Trophoblast cell (in vitro differentiated cells and primary cell): ENCODE measurements at regions not wholly inside any gene's neighbourhood (a gene's known extent, or its start where the extent isn't known, plus 50 kb on each side); places are given as distances from the start of the nearest gene placed in this dataset.

Experiments used
- DNase-seq, 2 donors: peaks; one replicate each; pipeline ENCODE4 v3.0.0-alpha.2; 2016
- H2AFZ ChIP-seq: 2 replicates; pipeline ENCODE4 v1.6.1; 2013; ENCODE audit warnings: low read length, moderate library complexity, mild to moderate bottlenecking; ENCODE audit not compliant: insufficient read depth, poor library complexity
- H2AK5ac ChIP-seq: 2 replicates; pipeline ENCODE4 v1.6.1; 2013; ENCODE audit warnings: mild to moderate bottlenecking, low read length
- H2BK120ac ChIP-seq: 2 replicates; pipeline ENCODE4 v1.6.1; 2013; ENCODE audit warnings: low read length, mild to moderate bottlenecking, moderate library complexity; ENCODE audit not compliant: insufficient read depth, poor library complexity
- H2BK12ac ChIP-seq: 2 replicates; pipeline ENCODE4 v1.6.1; 2013; ENCODE audit warnings: mild to moderate bottlenecking, low read length, moderate library complexity
- H2BK5ac ChIP-seq: 2 replicates; pipeline ENCODE4 v1.6.1; 2013; ENCODE audit warnings: low read length, low read depth, moderate library complexity, mild to moderate bottlenecking; ENCODE audit not compliant: poor library complexity
- H3K14ac ChIP-seq: 2 replicates; pipeline ENCODE4 v1.6.1; 2013; ENCODE audit warnings: mild to moderate bottlenecking, low read length
- H3K18ac ChIP-seq: 2 replicates; pipeline ENCODE4 v1.6.1; 2013; ENCODE audit warnings: mild to moderate bottlenecking, low read length
- H3K23ac ChIP-seq: 2 replicates; pipeline ENCODE4 v1.6.1; 2013; ENCODE audit warnings: low read length
- H3K27ac ChIP-seq: 2 replicates; pipeline ENCODE4 v1.5.1; 2013; ENCODE audit warnings: low read depth, mild to moderate bottlenecking, inconsistent platforms, low read length, moderate library complexity
- H3K27me3 ChIP-seq: 2 replicates; pipeline ENCODE4 v1.6.1; 2013; ENCODE audit warnings: inconsistent platforms, mild to moderate bottlenecking, low read length, moderate library complexity; ENCODE audit not compliant: insufficient read depth
- H3K36me3 ChIP-seq, 2 experiments: 1 replicate in 1 of 2; 2 replicates in 1 of 2; pipeline ENCODE4 v1.6.1; 2013; ENCODE audit warnings: low read length in 2 of 2, mild to moderate bottlenecking in 2 of 2, moderate library complexity in 1 of 2; ENCODE audit not compliant: insufficient read depth in 2 of 2, control insufficient read depth in 1 of 2
- H3K4ac ChIP-seq: 2 replicates; pipeline ENCODE4 v1.6.1; 2013; ENCODE audit warnings: low read depth, mild to moderate bottlenecking, low read length, moderate library complexity
- H3K4me1 ChIP-seq, 2 experiments: 1 replicate in 1 of 2; 2 replicates in 1 of 2; pipeline ENCODE4 v1.6.1; 2013; ENCODE audit warnings: low read length in 2 of 2, mild to moderate bottlenecking in 2 of 2, moderate library complexity in 1 of 2; ENCODE audit not compliant: insufficient read depth in 2 of 2, control insufficient read depth in 1 of 2
- H3K4me2 ChIP-seq: 2 replicates; pipeline ENCODE4 v1.6.1; 2013; ENCODE audit warnings: inconsistent platforms, mild to moderate bottlenecking, low read length, moderate library complexity
- H3K4me3 ChIP-seq: 2 replicates; pipeline ENCODE4 v1.5.1; 2013; ENCODE audit warnings: mild to moderate bottlenecking, low read depth, low read length, inconsistent platforms
- H3K79me1 ChIP-seq: one replicate; pipeline ENCODE4 v1.6.1; 2013; ENCODE audit warnings: low read length
- H3K79me2 ChIP-seq: 2 replicates; pipeline ENCODE4 v1.6.1; 2013; ENCODE audit warnings: low read length, mild to moderate bottlenecking; ENCODE audit not compliant: control insufficient read depth, insufficient read depth, poor library complexity
- H3K9ac ChIP-seq: 2 replicates; pipeline ENCODE4 v1.6.1; 2013; ENCODE audit warnings: mild to moderate bottlenecking, low read length
- H3K9me3 ChIP-seq: 2 replicates; pipeline ENCODE4 v1.6.1; 2013; ENCODE audit warnings: low read depth, mild to moderate bottlenecking, control low read depth, inconsistent platforms, low read length; ENCODE audit not compliant: insufficient read depth
- H4K12ac ChIP-seq: 2 replicates; pipeline ENCODE4 v1.6.1; 2013; ENCODE audit warnings: low read depth, mild to moderate bottlenecking, low read length, moderate library complexity
- H4K8ac ChIP-seq: 2 replicates; pipeline ENCODE4 v1.6.1; 2013; ENCODE audit warnings: low read depth, mild to moderate bottlenecking, low read length, moderate library complexity
- H4K91ac ChIP-seq: one replicate; pipeline ENCODE4 v1.6.1; 2013; ENCODE audit warnings: low read depth, mild to moderate bottlenecking, low read length, moderate library complexity
- WGBS: extraction: QIAGEN DNeasy Blood & Tissue Kit; methylation state at CpG from one replicate; pipeline ENCODE4 v1.1.7; 2013; ENCODE audit warnings: missing lambda C conversion rate; ENCODE audit not compliant: insufficient read length, insufficient coverage; ENCODE audit errors: extremely low coverage; 5-methylcytosine and 5-hydroxymethylcytosine counted together

DNA sequence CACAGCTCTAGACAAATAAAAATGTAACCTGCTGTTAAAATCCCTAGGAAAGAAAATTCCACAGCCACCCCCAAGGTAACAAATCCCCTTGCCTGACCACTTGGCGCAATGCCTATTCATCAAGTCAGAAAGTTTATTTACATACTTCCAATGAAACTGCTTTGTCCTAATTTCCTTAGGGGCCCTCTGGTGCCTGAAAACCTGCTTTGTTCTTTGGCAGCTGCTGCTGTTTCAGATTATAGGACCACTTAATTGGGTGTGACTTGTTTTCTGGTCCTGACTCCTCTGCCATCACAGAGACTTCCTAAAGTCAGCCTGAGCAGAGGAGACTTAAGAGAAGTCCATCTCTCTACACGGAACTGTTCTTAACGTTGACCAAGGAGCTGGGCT lies 323.6 kb downstream of the UBE3D start:
- Histone ChIP-seq H3K23ac (no peak overlapping the region), H3K79me2 (no peaks in the 10 kb centered on the region), H3K4me1 (no peaks in the 10 kb centered on the region), H3K9me3 (no peaks in the 10 kb centered on the region), H4K8ac (no peak overlapping the region), H2BK12ac (no peak overlapping the region), H3K36me3 (no peaks in the 10 kb centered on the region), H3K14ac (no peak overlapping the region), H2BK120ac (no peak overlapping the region), H3K27me3 (no peaks in the 10 kb centered on the region), H2BK5ac (no peak overlapping the region), H2AK5ac (no peak overlapping the region), H4K12ac (no peak overlapping the region), H3K4ac (no peak overlapping the region), H3K4me2 (no peak overlapping the region), H3K4me3 (no peak overlapping the region), H3K27ac (no peak overlapping the region), H4K91ac (no peak overlapping the region), H3K9ac (no peak overlapping the region), H3K18ac (no peak overlapping the region), H3K79me1 (no peaks in the 10 kb centered on the region), H2AFZ (no peak overlapping the region)
- no CpG with 5 or more reads among the region's 3 CpGs for WGBS
- DNase-seq: no peak

GRCh38 chr6:82744286-82745015 lies 321.2 kb downstream of the UBE3D start:
- no peak for DNase-seq
- Histone ChIP-seq H3K27ac (no peak overlapping the region), H3K79me2 (no peaks in the 10 kb centered on the region), H2BK120ac (no peak overlapping the region), H3K9ac (no peak overlapping the region), H3K4ac (no peak overlapping the region), H3K4me3 (no peak overlapping the region), H3K79me1 (no peaks in the 10 kb centered on the region), H2AK5ac (no peak overlapping the region), H3K4me2 (no peak overlapping the region), H4K8ac (no peak overlapping the region), H3K36me3 (no peaks in the 10 kb centered on the region), H2BK12ac (no peak overlapping the region), H3K27me3 (no peaks in the 10 kb centered on the region), H4K91ac (no peak overlapping the region), H4K12ac (no peak overlapping the region), H3K4me1 (no peaks in the 10 kb centered on the region), H3K14ac (no peak overlapping the region), H3K9me3 (no peaks in the 10 kb centered on the region), H2BK5ac (no peak overlapping the region), H2AFZ (no peak overlapping the region), H3K23ac (no peak overlapping the region), H3K18ac (no peak overlapping the region)
- no CpG with 5 or more reads among the region's 1 CpG for WGBS

GRCh38 chr6:82750556-82750955 lies 315.1 kb downstream of the UBE3D start:
- H3K27ac ChIP-seq: no peak overlapping the region
- no peak overlapping the region for H3K18ac ChIP-seq
- WGBS: no CpG with 5 or more reads among the region's 4 CpGs

DNA sequence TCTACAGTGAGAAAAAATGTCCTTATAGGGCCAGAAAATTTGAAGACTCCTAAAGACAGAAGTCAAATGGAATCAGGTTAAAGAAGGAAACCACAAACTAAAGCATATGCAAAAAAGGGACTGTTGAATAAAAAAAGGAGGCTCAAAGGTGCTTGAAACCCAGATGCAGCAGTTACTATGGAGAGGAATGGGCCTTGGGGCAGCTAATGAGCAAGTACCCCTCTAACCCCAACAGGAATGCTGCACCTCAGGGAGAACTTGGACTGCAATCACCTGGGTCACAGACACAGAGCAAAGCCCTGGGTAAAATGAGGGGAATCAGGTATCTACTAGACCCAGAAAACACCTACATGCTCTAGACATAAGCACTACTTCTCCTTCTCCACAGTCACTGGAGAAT lies 313.9 kb downstream of the UBE3D start:
- H3K36me3 ChIP-seq: no peaks in the 10 kb centered on the region
- H2BK12ac ChIP-seq: no peak overlapping the region
- H4K8ac ChIP-seq: no peak overlapping the region
- no peaks in the 10 kb centered on the region for H3K9me3 ChIP-seq
- H3K4me1 ChIP-seq: no peaks in the 10 kb centered on the region
- no peak overlapping the region for H4K12ac ChIP-seq
- no peak overlapping the region for H2BK5ac ChIP-seq
- no peak for DNase-seq
- no peak overlapping the region for H3K23ac ChIP-seq
- no peak overlapping the region for H3K14ac ChIP-seq
- H3K9ac ChIP-seq: no peak overlapping the region
- H3K18ac ChIP-seq: no peak overlapping the region
- H3K4me2 ChIP-seq: no peak overlapping the region
- H2AFZ ChIP-seq: no peak overlapping the region
- H4K91ac ChIP-seq: no peak overlapping the region
- H3K27me3 ChIP-seq: no peaks in the 10 kb centered on the region
- H3K79me1 ChIP-seq: no peaks in the 10 kb centered on the region
- H3K79me2 ChIP-seq: no peaks in the 10 kb centered on the region
- H2AK5ac ChIP-seq: no peak overlapping the region
- no peak overlapping the region for H3K27ac ChIP-seq
- H3K4me3 ChIP-seq: no peak overlapping the region
- H3K4ac ChIP-seq: no peak overlapping the region
- no peak overlapping the region for H2BK120ac ChIP-seq

More at GRCh38 chr6:82750556-82750955, 315.1 kb downstream of the UBE3D start:
- H2AFZ ChIP-seq: no peak overlapping the region
- no peaks in the 10 kb centered on the region for H3K36me3 ChIP-seq
- H3K27me3 ChIP-seq: no peaks in the 10 kb centered on the region
- H3K9ac ChIP-seq: no peak overlapping the region
- no peak for DNase-seq
- no peaks in the 10 kb centered on the region for H3K79me2 ChIP-seq
- H2BK120ac ChIP-seq: no peak overlapping the region
- no peak overlapping the region for H2BK5ac ChIP-seq
- H3K23ac ChIP-seq: no peak overlapping the region
- H3K14ac ChIP-seq: no peak overlapping the region
- H3K4ac ChIP-seq: no peak overlapping the region
- H3K4me1 ChIP-seq: no peaks in the 10 kb centered on the region
- no peak overlapping the region for H2AK5ac ChIP-seq
- no peak overlapping the region for H2BK12ac ChIP-seq
- H3K79me1 ChIP-seq: no peaks in the 10 kb centered on the region
- H3K4me2 ChIP-seq: no peak overlapping the region
- no peak overlapping the region for H4K8ac ChIP-seq
- H3K4me3 ChIP-seq: no peak overlapping the region
- no peaks in the 10 kb centered on the region for H3K9me3 ChIP-seq
- H4K91ac ChIP-seq: no peak overlapping the region
- H4K12ac ChIP-seq: no peak overlapping the region
